ENCODE measurements at regions not wholly inside any gene's neighbourhood (a gene's known extent, or its start where the extent isn't known, plus 50 kb on each side); places are given as distances from the start of the nearest gene placed in this dataset.

DNA sequence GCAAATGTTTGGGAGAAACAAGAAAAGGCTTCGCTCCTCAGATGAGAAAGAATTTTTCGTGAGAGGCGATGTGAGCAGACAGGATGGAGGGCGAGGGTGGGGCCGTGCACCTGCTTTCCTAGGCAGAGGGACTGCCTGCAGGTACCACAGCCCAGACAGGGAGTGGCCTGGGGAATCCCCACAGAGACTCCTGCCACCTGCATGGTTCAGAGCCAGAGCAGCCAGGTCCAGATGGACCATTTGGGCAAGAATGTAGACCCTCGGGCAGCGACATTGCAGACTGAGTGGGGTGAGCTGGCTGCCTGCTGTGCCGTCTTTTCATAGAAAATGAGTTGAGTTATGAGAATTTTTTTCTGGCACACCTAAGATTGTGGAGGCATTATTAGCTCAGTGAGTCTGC, 216.8 kb downstream of the SNX10 start:
- Mint-ChIP-seq H3K4me3 (ENCODE audit: unreplicated experiment) (no peak overlapping the region), H3K27me3 (ENCODE audit: unreplicated experiment) (peaks cover 7% of the 10 kb centered on the region), H3K27ac (ENCODE audit: unreplicated experiment) (peak overlapping the region; percentile 38), H3K36me3 (ENCODE audit: unreplicated experiment) (no peaks in the 10 kb centered on the region), H3K9me3 (ENCODE audit: unreplicated experiment) (peaks cover 7% of the 10 kb centered on the region), H3K4me1 (ENCODE audit: low read depth, unreplicated experiment) (peaks cover 27% of the 10 kb centered on the region)
- DNase-seq: no peak
- TF ChIP-seq, protein P1, sequence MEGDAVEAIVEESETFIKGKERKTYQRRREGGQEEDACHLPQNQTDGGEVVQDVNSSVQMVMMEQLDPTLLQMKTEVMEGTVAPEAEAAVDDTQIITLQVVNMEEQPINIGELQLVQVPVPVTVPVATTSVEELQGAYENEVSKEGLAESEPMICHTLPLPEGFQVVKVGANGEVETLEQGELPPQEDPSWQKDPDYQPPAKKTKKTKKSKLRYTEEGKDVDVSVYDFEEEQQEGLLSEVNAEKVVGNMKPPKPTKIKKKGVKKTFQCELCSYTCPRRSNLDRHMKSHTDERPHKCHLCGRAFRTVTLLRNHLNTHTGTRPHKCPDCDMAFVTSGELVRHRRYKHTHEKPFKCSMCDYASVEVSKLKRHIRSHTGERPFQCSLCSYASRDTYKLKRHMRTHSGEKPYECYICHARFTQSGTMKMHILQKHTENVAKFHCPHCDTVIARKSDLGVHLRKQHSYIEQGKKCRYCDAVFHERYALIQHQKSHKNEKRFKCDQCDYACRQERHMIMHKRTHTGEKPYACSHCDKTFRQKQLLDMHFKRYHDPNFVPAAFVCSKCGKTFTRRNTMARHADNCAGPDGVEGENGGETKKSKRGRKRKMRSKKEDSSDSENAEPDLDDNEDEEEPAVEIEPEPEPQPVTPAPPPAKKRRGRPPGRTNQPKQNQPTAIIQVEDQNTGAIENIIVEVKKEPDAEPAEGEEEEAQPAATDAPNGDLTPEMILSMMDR (IDR thresholded peaks at IDR 0.05; ENCODE audit: partially characterized antibody, unreplicated experiment): no peak

DNA sequence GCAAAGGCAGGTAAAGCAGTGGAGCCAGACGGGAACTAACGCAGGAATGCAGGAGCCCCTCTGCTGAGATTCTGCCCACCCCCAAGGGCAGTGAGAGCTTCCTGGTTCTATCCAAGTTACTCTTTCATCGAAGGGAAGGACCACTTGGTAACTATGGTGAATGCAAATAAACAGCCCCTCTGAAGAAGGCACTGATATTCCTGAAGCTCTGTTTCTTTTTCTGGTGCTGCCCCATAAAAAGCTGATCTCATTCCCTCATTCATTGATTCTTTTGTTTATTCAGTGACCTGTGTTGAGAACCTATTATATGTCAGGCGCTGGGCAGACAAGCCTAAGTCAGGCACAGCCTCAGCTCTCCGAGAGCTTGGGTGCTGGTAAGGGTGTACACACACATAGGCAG, 217.3 kb downstream of the SNX10 start:
- Mint-ChIP-seq H3K4me1 (ENCODE audit: low read depth, unreplicated experiment) (peaks cover 28% of the 10 kb centered on the region), H3K27ac (ENCODE audit: unreplicated experiment) (peak overlapping the region; percentile 38), H3K36me3 (ENCODE audit: unreplicated experiment) (no peaks in the 10 kb centered on the region), H3K27me3 (ENCODE audit: unreplicated experiment) (peaks cover 5% of the 10 kb centered on the region), H3K4me3 (ENCODE audit: unreplicated experiment) (no peak overlapping the region), H3K9me3 (ENCODE audit: unreplicated experiment) (peaks cover 7% of the 10 kb centered on the region)
- no peak for DNase-seq
- TF ChIP-seq, protein P1 (IDR thresholded peaks at IDR 0.05; ENCODE audit: partially characterized antibody, unreplicated experiment): no peak

DNA sequence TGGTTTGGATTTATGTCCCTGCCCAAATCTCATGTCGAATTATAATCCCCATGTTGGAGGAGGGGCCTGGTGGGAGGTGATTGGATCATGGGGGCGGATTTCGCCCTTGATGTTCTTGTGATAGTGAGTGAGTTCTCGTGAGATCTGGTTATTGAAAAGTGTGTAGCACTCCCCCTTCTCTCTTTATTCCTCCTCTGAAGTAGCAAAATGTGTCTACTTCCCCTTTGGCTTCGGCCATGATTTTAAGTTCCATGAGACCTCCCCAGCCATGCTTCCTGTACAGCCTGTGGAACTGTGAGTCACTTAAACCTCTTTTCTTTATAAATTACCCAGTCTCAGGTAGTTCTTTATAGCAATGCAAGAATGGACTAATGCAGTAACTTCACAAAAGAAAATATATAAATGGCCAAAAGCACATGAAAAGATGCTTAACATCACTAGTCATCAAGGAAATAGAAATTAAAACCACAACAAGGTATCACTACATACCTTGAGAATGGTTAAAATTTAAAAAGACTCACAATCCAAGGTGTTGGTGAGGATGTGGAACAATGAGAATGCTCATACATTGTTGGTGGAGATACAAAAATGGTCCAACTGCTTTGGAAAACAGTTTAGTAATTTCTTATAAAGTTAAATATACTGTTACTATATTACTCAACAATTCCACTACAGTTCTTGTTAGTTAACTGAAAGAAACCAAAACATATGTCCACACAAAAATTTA, 218.7 kb downstream of the SNX10 start:
- peaks cover 7% of the 10 kb centered on the region for H3K9me3 Mint-ChIP-seq (ENCODE audit: unreplicated experiment)
- no peak for DNase-seq
- TF ChIP-seq, protein P1 (IDR thresholded peaks at IDR 0.05; ENCODE audit: partially characterized antibody, unreplicated experiment): no peak
- H3K4me1 Mint-ChIP-seq (ENCODE audit: low read depth, unreplicated experiment): peaks cover 28% of the 10 kb centered on the region
- no peaks in the 10 kb centered on the region for H3K36me3 Mint-ChIP-seq (ENCODE audit: unreplicated experiment)
- H3K4me3 Mint-ChIP-seq (ENCODE audit: unreplicated experiment): no peak overlapping the region
- peaks cover 5% of the 10 kb centered on the region for H3K27me3 Mint-ChIP-seq (ENCODE audit: unreplicated experiment)
- no peak overlapping the region for H3K27ac Mint-ChIP-seq (ENCODE audit: unreplicated experiment)

DNA sequence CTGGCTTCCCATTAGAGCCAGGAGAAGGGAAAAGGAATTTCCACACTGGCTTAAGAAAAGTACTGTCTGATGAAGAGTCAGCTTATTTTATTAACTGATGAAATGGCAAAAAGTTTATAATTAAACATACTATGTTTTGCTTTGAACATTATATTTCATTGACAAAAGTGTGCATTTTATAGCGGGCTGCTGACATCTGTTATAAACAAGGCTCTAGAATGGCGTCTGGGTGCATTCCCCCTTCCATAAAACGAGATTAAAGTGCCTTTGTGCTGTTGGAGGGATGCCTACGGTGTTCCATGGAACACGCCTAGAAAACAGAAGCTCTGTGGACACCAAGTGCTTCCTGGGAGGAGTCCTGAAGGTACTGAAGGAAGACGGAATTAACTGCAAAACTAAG, 220.2 kb downstream of the SNX10 start:
- Mint-ChIP-seq H3K9me3 (ENCODE audit: unreplicated experiment) (peaks cover 7% of the 10 kb centered on the region), H3K36me3 (ENCODE audit: unreplicated experiment) (no peaks in the 10 kb centered on the region), H3K4me3 (ENCODE audit: unreplicated experiment) (no peak overlapping the region), H3K4me1 (ENCODE audit: low read depth, unreplicated experiment) (peaks cover 34% of the 10 kb centered on the region), H3K27ac (ENCODE audit: unreplicated experiment) (no peak overlapping the region), H3K27me3 (ENCODE audit: unreplicated experiment) (peaks cover 7% of the 10 kb centered on the region)
- TF ChIP-seq, protein P1 (IDR thresholded peaks at IDR 0.05; ENCODE audit: partially characterized antibody, unreplicated experiment): no peak
- no peak for DNase-seq

DNA sequence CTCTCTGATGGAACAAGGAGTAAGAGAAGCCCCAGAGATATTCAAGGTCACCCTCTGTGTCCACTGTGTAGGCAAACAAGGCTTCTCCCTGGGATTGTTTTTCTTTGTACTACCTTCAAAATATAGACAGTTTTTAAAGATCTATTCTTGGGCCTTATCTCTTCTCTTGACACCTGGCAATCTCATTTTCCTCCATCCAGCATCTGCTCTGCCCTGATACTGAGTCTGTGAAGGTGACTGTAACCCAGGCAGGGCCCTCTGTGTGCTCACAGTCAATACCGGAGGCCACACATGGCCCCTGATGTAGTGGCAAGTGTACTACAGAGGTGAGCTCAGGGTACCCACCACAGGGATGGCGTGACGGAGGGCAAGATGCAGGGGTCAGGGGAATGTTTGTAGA, 221.1 kb downstream of the SNX10 start:
- H3K27me3 Mint-ChIP-seq (ENCODE audit: unreplicated experiment): peaks cover 5% of the 10 kb centered on the region
- H3K9me3 Mint-ChIP-seq (ENCODE audit: unreplicated experiment): peaks cover 3% of the 10 kb centered on the region
- no peak for DNase-seq
- H3K36me3 Mint-ChIP-seq (ENCODE audit: unreplicated experiment): peaks cover 3% of the 10 kb centered on the region
- TF ChIP-seq, protein P1 (IDR thresholded peaks at IDR 0.05; ENCODE audit: partially characterized antibody, unreplicated experiment): no peak
- H3K4me3 Mint-ChIP-seq (ENCODE audit: unreplicated experiment): no peak overlapping the region
- H3K4me1 Mint-ChIP-seq (ENCODE audit: low read depth, unreplicated experiment): peaks cover 29% of the 10 kb centered on the region
- peak overlapping the region; percentile 56 for H3K27ac Mint-ChIP-seq (ENCODE audit: unreplicated experiment)
